Limb (tissue), 2 donors: ENCODE measurements at regions not wholly inside any gene's neighbourhood (a gene's known extent, or its start where the extent isn't known, plus 50 kb on each side); places are given as distances from the start of the nearest gene placed in this dataset.
"Not testable (repeated sequence)": the region's sequence is repeated elsewhere in the genome, so short reads cannot be mapped to it uniquely, and the experiment has no call there.

Experiments used
- DNase-seq, 2 donors: peaks; one replicate each; pipeline ENCODE4 v3.0.0-alpha.2; 2016; ENCODE audit errors: extremely low spot score in 2 of 2

DNA sequence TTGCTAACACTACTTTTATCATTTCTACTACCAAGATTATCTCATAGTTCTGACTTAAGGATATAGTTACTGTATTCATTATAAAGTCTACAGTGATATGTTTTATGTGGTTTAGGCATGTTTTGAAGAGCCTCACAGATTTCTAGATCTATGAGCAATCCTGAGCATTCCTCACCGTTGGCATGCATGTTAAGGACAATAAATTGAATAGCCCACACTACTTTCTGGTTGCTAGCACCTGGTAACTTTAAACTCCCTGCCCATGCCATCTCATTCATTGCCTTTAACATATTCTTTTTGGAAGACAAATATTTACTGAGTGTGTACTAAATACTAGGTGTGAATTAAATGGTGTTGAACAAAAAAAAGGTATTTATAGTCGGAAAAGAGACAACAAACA is 868.1 kb upstream of the CDH9 start:
- no peak for DNase-seq

GRCh38 chr5:27900761-27901160 is 862.4 kb upstream of the CDH9 start:
- DNase-seq: no peak

GRCh38 chr5:27876071-27876470 is 837.7 kb upstream of the CDH9 start:
- DNase-seq: no peak

- DNase-seq: no peak
These were observed 836.8 kb upstream of the CDH9 start for GRCh38 chr5:27875148-27875547.

DNA sequence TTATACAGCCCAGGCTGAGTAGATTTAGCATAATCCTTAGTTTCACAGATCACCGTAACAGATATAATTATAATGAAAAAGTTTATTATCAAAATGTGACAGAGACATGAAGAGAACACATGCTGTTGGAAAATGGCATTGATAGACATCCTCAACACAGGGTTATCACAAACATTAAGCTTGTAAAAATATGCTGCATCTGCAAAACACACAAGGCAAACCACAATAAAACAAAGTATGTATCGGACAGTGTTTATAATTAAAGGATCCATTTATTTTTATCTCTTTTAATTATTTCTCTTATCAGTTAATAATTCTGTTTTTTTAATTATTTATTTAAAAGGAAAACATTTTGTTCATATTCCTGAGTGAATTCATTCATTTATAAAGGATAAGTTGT is 829.9 kb upstream of the CDH9 start:
- no peak for DNase-seq

- no peak for DNase-seq
These were observed 817.1 kb upstream of the CDH9 start for GRCh38 chr5:27855491-27855890.

DNA sequence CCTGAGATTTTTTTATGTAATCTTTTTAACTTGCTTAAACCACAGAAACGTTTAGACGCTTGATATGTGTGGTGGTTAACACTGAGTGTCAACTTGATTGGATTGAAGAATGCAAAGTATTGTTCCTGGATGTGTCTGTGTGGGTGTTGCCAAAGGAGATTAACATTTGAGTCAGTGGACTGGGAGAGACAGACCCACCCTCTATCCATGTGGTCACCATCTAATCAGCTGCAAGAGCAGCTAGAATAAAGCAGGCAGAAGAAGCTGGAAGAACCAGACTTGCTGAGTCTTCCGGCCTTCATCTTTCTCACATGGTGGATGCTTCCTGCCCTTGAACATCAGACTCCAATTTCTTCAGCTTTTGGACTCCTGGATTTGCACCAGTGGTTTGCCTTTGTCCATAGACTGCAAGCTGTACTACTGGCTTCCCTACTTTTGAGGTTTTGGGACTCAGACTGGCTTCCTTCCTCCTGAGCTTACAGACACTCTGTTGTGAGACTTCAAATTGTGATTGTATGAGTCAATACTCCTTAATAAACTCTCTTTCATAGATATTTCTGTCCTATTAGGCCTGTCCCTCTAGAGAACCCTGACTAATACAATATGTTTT is 816.0 kb upstream of the CDH9 start:
- DNase-seq: no peak

GRCh38 chr5:27845248-27845647 is 806.9 kb upstream of the CDH9 start:
- DNase-seq: no peak

DNA sequence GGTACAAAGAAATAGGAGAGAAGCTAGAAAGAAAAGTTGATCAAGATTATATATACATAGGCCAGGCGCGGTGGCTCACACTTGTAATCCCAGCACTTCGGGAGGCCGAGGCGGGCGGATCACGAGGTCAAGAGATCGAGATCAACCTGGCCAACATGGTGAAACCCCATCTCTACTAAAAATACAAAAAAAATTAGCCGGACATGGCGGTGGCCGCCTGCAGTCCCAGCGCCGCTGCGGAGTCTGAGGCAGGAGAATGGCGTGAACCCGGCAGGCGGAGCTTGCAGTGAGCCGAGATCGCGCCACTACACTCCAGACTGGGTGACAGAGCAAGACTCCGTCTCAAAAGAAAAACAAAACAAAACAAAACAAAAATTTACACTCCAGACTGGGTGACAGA is 798.3 kb upstream of the CDH9 start:
- DNase-seq: not testable (repeated sequence)

GRCh38 chr5:27832886-27833285 is 794.5 kb upstream of the CDH9 start:
- no peak for DNase-seq

DNA sequence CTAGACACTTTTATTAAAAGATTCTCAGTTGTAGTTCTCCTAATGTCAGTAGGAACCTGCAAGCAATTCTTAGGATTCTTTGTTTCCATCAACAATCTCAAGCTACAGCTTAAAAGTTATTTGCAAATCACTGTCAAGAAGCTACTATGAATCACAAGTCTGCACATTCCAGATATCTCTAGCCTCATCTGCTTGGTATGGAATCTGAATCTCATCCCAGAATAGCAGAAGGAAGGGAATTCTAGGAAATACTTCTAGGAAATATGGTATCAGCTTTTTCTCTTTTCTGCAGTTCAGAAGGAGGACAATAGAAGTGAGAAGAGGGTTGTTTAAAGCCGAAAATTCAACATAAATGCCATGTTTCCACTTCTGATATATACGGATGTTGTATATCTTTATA is 792.2 kb upstream of the CDH9 start:
- DNase-seq: no peak

DNA sequence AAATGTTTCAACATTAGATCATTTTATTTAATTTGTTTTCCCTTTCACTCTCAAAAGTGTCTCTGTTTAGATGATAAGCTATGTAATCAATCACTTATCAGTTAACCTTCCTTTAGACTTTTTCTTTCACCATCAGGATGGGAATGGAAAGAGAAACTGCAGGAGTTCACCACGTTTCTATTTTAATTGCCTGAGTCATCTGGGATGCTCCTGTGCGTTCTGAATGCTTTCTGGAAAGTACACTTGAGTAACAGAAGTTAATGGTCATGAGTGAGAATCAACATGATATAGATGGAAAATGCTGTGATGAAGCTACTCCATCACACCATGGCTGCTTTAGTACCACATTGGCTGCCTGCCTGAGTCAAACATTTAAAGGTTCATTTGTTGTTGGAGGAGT is 783.3 kb upstream of the CDH9 start:
- DNase-seq: no peak

- no peak for DNase-seq
These were observed 780.5 kb upstream of the CDH9 start for GRCh38 chr5:27818888-27819287.

DNA sequence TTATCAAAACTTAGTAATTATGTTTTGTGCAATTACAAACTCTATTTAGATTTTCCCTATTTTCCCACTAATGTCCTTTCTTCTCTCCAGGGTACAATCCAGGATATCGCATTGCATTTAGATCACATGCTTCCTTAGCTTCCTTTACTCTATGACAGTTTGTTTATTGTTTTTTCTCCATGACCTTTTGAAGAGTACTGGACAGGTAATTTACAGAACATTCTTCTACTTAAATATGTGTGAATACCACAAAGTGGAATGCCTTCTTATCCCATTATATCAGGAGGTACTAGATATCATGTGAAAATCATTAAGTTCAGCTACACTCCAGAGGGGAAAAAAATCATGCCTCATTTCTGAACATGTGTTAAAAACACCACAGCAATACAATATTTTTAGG is 776.6 kb upstream of the CDH9 start:
- DNase-seq: no peak

- DNase-seq: no peak
These were observed 775.9 kb upstream of the CDH9 start for GRCh38 chr5:27814286-27814685.

GRCh38 chr5:27810458-27810857 is 772.1 kb upstream of the CDH9 start:
- DNase-seq: peak in 1 of 2 donors; percentile 9

DNA sequence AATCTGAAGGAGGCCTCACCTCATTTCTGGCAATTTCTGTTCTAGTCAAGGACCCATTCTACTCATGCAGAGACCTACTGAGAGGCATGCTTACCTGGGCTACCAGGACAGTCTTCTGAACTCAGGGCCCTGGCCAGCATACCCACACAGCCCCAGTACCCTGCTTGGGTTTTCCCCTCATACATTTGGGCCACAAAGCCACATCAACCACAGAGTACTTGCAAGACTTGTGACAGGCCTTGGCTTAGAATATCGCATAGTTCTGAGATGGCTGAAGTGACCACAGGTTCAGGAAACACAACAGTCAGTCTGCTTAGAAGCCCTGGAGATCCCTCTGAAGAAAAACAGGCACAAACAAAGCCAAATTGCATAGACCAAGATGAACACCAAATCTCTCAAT is 758.8 kb upstream of the CDH9 start:
- DNase-seq: no peak

DNA sequence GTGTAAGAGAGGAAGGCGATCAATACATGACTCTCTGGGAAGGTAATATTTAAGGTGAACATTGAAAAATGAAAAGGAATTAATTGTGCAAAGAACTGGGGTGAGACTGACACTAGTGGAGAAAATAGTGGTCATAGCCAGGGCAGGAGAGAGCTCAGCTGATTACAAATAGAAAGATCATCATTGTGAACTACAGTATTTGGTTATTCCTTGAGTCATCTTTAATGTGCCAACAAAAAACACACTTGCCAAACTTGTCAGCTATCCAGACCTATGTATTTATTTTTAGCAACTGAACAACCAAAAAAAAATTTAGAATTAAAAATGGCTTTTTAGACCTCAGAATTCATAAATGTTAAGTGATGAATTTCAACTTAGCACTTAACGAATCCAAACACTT is 749.8 kb upstream of the CDH9 start:
- no peak for DNase-seq

DNA sequence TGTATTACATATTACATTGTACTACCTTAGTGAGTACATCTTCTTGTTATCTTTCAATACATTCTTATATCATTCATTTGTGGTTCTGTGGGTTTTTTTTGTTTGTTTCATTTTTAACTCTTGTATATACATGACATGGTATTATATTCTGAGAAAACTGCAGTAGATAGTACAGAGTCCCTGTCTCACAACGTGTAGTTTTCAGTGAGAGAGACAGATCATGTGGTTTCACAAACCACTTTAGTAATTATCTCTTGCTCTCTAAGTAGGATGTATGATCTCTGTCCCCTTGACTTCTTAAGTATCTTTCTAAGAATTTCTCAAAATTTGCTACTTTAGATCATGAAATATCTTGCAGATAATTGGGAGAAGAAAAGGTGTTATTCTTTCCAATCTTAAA is 745.9 kb upstream of the CDH9 start:
- DNase-seq: no peak

DNA sequence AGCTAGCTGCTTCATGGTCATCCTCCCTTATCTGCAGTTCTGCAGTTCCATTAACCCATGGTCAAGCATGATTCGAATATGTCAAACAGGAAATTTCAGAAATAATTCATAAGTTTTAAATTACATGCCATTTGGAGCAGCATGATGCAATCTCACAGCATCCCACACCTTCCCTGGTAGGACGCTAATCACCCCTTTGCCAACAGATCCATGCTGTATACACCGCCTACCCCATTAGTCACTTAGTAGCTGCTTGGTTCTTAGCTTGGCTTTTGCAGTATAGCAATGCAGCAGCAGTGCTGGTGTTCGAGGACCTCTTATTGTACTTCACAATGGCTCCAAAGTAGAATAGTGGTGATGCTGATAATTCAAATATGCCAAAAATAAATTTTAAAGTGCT is 739.7 kb upstream of the CDH9 start:
- no peak for DNase-seq

DNA sequence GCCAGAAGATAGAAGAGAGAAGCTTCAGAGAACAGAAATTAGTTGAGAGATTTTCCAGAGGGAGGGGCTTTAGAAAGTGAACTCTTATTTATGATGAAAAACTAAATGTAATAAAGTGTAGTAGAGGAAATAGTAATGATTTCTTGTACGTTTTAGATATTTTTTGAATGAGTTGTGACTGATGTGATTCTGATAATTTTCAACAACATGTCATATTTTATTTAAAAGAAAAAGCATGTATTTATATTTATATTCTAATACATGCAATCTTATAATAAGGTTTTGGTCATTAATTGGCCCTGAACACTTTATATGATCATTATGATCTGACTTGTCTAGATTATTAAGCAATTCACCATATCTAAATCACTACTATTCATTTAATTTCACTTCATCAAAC is 735.2 kb upstream of the CDH9 start:
- DNase-seq: no peak

GRCh38 chr5:27773166-27773565 is 734.8 kb upstream of the CDH9 start:
- no peak for DNase-seq

DNA sequence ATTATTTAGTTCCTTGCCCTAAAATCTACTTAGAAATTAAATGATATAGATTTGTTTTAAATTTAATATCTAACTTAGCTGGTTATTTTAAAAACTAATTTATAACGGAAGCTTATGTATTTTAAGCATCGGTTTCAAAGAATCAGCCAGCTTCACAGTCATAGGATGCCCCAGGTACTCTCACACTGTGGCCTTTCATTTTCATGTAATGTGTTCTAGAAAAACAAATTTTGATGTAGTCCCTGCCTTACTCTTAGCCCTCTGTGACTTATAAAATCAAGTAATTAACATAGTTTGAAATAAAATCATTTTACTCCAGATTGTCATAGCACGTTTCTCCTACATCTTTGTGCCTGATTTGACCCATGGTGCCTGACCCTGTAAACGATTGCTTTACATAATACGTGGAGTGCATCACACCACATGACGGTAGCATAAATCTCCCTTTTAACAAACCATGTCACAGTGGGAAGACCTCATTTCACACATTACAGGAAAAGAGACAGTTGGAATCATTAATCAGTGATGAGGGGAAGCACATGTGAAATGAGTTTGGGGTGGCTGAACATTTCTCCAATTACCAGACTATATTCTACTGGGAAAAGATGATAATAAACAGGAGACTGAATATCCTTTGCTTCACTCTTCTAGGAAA is 731.5 kb upstream of the CDH9 start:
- no peak for DNase-seq

DNA sequence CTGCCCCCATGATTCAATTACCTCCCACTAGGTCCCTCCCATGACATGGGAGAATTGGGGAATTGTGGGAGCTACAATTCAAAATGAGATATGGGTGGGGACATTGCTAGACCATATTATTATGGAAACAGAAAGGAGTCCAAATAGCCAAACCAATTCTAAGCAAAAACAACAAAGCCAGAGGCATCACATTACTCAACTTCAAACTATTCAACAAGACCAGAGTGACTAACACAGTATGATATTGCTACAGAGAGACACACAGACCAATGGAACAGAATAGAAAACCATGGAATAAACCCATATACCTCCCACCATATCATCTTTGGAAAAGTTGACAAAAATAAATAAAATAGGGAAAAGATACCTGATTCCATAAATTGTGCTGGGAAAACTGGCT is 710.5 kb upstream of the CDH9 start:
- DNase-seq: no peak
